Upper lobe of left lung (tissue), 4 donors: ENCODE measurements at regions not wholly inside any gene's neighbourhood (a gene's known extent, or its start where the extent isn't known, plus 50 kb on each side); places are given as distances from the start of the nearest gene placed in this dataset.

ENCODE experiments used
- CTCF ChIP-seq, 6 experiments: fragments of 450-650 bp in 4 of 6; fragments of 200-600 bp in 2 of 6; sonication (generic) in 2 of 6; IDR thresholded peaks; one replicate each; pipeline ENCODE4 v1.5.1; 2016 to 2019; ENCODE audit warnings: antibody characterized with exemption in 6 of 6
- POLR2A ChIP-seq, 4 donors: fragments of 450-650 bp; IDR thresholded peaks; one replicate each; pipeline ENCODE4 v1.5.1; 2016 to 2017; ENCODE audit warnings: antibody characterized with exemption in 4 of 4, mild to moderate bottlenecking in 2 of 4
- POLR2AphosphoS5 ChIP-seq, 2 donors: sonication (generic); formaldehyde crosslinking; IDR thresholded peaks; one replicate each; pipeline ENCODE4 v1.5.1; 2017; ENCODE audit warnings: antibody characterized with exemption in 2 of 2

GRCh38 chr4:111501946-111502345 lies 643.3 kb upstream of the FAM241A start:
- TF ChIP-seq CTCF (IDR thresholded peaks at IDR 0.05) (no peak), POLR2AphosphoS5 (IDR thresholded peaks at IDR 0.05) (no peak), POLR2A (IDR thresholded peaks at IDR 0.05) (no peak)
